Colonic mucosa (tissue), 4 donors: ENCODE measurements at regions not wholly inside any gene's neighbourhood (a gene's known extent, or its start where the extent isn't known, plus 50 kb on each side); places are given as distances from the start of the nearest gene placed in this dataset.

Source experiments
- DNase-seq: peaks from one replicate; pipeline ENCODE4 v3.0.0-alpha.2; 2020
- H3K27ac ChIP-seq: fragments of 200-600 bp; one replicate; pipeline ENCODE4 v1.8.0; 2021
- H3K27me3 ChIP-seq: fragments of 200-600 bp; one replicate; pipeline ENCODE4 v1.8.0; 2021
- H3K36me3 ChIP-seq: fragments of 200-600 bp; one replicate; pipeline ENCODE4 v1.8.0; 2021
- H3K4me1 ChIP-seq: fragments of 200-600 bp; one replicate; pipeline ENCODE4 v1.8.0; 2021; ENCODE audit warnings: mild to moderate bottlenecking
- H3K4me3 ChIP-seq: fragments of 200-600 bp; one replicate; pipeline ENCODE4 v1.8.0; 2021
- H3K9ac ChIP-seq, 2 donors: one replicate each; pipeline ENCODE4 v1.7.0; 2013; ENCODE audit warnings: control low read depth in 2 of 2, low read depth in 2 of 2, low read length in 2 of 2
- H3K9me3 ChIP-seq: fragments of 200-600 bp; one replicate; pipeline ENCODE4 v1.8.0; 2021
- intact Hi-C: fragments of 100-400 bp; cut with DNase I; formaldehyde crosslinking; loops from one replicate; pipeline ENCODE4 v1.14.1; 2022
- TF ChIP-seq, protein P1 (sequence below): fragments of 200-600 bp; IDR thresholded peaks from one replicate; pipeline ENCODE4 v1.8.0; 2022; ENCODE audit warnings: antibody characterized with exemption, mild to moderate bottlenecking
- donor health status: healthy.
- donor health status: DM: no; HTN: no; CAD: no.
- donor health status: DM: no; HTN: no; CAD: no.

GRCh38 chr2:122191331-122191730, 435.9 kb downstream of the TSN start:
- peak; percentile 21 for DNase-seq
- Histone ChIP-seq H3K27ac (no peak overlapping the region), H3K4me1 (no peaks in the 10 kb centered on the region), H3K36me3 (no peaks in the 10 kb centered on the region), H3K9me3 (no peaks in the 10 kb centered on the region), H3K27me3 (no peaks in the 10 kb centered on the region), H3K9ac (no peak overlapping the region), H3K4me3 (no peak overlapping the region)
- intact Hi-C loops, result no loop called here
- TF ChIP-seq, protein P1, sequence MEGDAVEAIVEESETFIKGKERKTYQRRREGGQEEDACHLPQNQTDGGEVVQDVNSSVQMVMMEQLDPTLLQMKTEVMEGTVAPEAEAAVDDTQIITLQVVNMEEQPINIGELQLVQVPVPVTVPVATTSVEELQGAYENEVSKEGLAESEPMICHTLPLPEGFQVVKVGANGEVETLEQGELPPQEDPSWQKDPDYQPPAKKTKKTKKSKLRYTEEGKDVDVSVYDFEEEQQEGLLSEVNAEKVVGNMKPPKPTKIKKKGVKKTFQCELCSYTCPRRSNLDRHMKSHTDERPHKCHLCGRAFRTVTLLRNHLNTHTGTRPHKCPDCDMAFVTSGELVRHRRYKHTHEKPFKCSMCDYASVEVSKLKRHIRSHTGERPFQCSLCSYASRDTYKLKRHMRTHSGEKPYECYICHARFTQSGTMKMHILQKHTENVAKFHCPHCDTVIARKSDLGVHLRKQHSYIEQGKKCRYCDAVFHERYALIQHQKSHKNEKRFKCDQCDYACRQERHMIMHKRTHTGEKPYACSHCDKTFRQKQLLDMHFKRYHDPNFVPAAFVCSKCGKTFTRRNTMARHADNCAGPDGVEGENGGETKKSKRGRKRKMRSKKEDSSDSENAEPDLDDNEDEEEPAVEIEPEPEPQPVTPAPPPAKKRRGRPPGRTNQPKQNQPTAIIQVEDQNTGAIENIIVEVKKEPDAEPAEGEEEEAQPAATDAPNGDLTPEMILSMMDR, result no peak

GRCh38 chr2:122193622-122194021, 438.2 kb downstream of the TSN start:
- H3K27me3 ChIP-seq, result no peaks in the 10 kb centered on the region
- no peak overlapping the region for H3K4me3 ChIP-seq

DNA sequence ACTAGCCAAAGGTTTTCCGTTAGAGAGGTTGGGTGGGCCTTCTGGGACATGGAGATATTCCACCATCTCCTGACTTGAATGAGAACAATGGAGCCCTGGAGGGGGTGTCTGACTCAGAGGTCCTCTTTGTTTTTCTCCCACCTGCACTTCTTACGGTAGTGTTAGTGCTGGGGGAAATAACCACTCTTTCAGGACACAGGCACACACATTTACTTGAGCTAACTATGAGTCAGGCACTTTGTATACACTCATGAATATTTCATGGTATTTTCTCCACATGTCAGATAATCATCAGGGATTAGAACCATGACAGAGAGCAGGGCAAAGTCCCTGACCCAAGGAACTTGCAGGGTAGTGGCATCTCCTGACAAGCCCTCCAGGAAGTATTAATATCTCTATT, 439.1 kb downstream of the TSN start:
- DNase-seq, result no peak
- Histone ChIP-seq H3K4me1 (no peaks in the 10 kb centered on the region), H3K4me3 (no peak overlapping the region), H3K9ac (no peak overlapping the region), H3K27me3 (no peaks in the 10 kb centered on the region), H3K36me3 (no peaks in the 10 kb centered on the region), H3K9me3 (no peaks in the 10 kb centered on the region), H3K27ac (no peak overlapping the region)
- TF ChIP-seq, protein P1, result no peak
- intact Hi-C loops, result no loop called here

More at GRCh38 chr2:122193622-122194021, 438.2 kb downstream of the TSN start:
- no peaks in the 10 kb centered on the region for H3K4me1 ChIP-seq
- no peaks in the 10 kb centered on the region for H3K9me3 ChIP-seq
- no peaks in the 10 kb centered on the region for H3K36me3 ChIP-seq
- intact Hi-C loops, result no loop called here
- no peak overlapping the region for H3K27ac ChIP-seq
- no peak for DNase-seq
- TF ChIP-seq, protein P1, result no peak
- H3K9ac ChIP-seq, result no peak overlapping the region

GRCh38 chr2:122203523-122203922, 448.1 kb downstream of the TSN start:
- H3K9ac ChIP-seq, result no peak overlapping the region
- H3K27ac ChIP-seq, result no peak overlapping the region
- H3K36me3 ChIP-seq, result no peaks in the 10 kb centered on the region
- H3K4me3 ChIP-seq, result no peak overlapping the region
- H3K9me3 ChIP-seq, result no peaks in the 10 kb centered on the region
- H3K4me1 ChIP-seq, result no peaks in the 10 kb centered on the region
- no peaks in the 10 kb centered on the region for H3K27me3 ChIP-seq
- intact Hi-C loops, result no loop called here
- TF ChIP-seq, protein P1, result no peak
- no peak for DNase-seq

DNA sequence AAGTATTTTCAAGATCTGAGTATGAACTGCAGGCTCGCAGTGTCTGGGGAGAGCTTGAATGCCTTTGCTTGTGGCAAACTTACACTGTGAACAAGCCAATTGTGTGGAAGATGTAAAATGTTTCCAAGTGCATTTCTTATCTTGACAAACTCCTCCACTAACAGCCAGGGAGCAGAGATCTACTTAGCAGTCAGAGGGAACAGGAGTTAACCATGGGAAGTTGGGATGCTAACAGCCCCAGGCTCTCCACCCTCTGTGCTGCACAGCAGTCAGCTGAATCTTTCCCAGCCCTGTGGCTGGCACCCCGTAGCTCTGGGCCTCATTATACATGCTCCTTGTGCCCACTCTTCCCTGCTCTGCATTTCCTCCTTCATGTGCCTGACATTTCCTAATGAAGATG, 450.2 kb downstream of the TSN start:
- DNase-seq, result no peak
- no peak overlapping the region for H3K27ac ChIP-seq
- intact Hi-C loops, result no loop called here

More for the DNA sequence above, 450.2 kb downstream of the TSN start:
- Histone ChIP-seq H3K9ac (no peak overlapping the region), H3K4me3 (no peak overlapping the region), H3K9me3 (no peaks in the 10 kb centered on the region), H3K27me3 (no peaks in the 10 kb centered on the region), H3K36me3 (no peaks in the 10 kb centered on the region), H3K4me1 (no peaks in the 10 kb centered on the region)
- TF ChIP-seq, protein P1, result no peak
